ENCODE measurements at regions not wholly inside any gene's neighbourhood (a gene's known extent, or its start where the extent isn't known, plus 50 kb on each side); places are given as distances from the start of the nearest gene placed in this dataset.

GRCh38 chr16:54422569-54422978, 136.0 kb upstream of the IRX3 start:
- DNase-seq (ENCODE audit: low spot score) = no peak
- H3K4me1 ChIP-seq (ENCODE audit: control insufficient read depth in 1 of 2, low read depth in 2 of 2) = peaks cover 3 to 20% of the 10 kb centered on the region in 2 donors
- TF ChIP-seq CTCF (IDR thresholded peaks at IDR 0.05) = no peak

GRCh38 chr16:54422159-54422558, 135.6 kb upstream of the IRX3 start:
- DNase-seq (ENCODE audit: low spot score) = no peak
- H3K4me3 ChIP-seq = no peak overlapping the region
- no peak for ATAC-seq (ENCODE audit: insufficient number of reproducible peaks, low FRiP score, low read depth)
- no peaks in the 10 kb centered on the region for H3K36me3 ChIP-seq
- peaks cover 3 to 20% of the 10 kb centered on the region in 2 donors for H3K4me1 ChIP-seq (ENCODE audit: control insufficient read depth in 1 of 2, low read depth in 2 of 2)
- H3K9me3 ChIP-seq = no peaks in the 10 kb centered on the region
- no peak overlapping the region for H3K27ac ChIP-seq
- no peak for TF ChIP-seq CTCF (IDR thresholded peaks at IDR 0.05)
- H3K27me3 ChIP-seq (replicated peaks; ENCODE audit: insufficient read depth) = no peaks in the 10 kb centered on the region

More at GRCh38 chr16:54422569-54422978, 136.0 kb upstream of the IRX3 start:
- H3K4me3 ChIP-seq = no peak overlapping the region
- no peak overlapping the region for H3K27ac ChIP-seq
- H3K27me3 ChIP-seq (replicated peaks; ENCODE audit: insufficient read depth) = no peaks in the 10 kb centered on the region
- H3K36me3 ChIP-seq = no peaks in the 10 kb centered on the region
- no peak for ATAC-seq (ENCODE audit: insufficient number of reproducible peaks, low FRiP score, low read depth)
- no peaks in the 10 kb centered on the region for H3K9me3 ChIP-seq

- Histone ChIP-seq H3K27me3 (replicated peaks; ENCODE audit: insufficient read depth) (no peaks in the 10 kb centered on the region), H3K4me1 (ENCODE audit: control insufficient read depth in 1 of 2, low read depth in 2 of 2) (peaks cover 3 to 20% of the 10 kb centered on the region in 2 donors), H3K36me3 (no peaks in the 10 kb centered on the region), H3K27ac (no peak overlapping the region), H3K9me3 (no peaks in the 10 kb centered on the region), H3K4me3 (no peak overlapping the region)
- DNase-seq (ENCODE audit: low spot score) (no peak), ATAC-seq (ENCODE audit: insufficient number of reproducible peaks, low FRiP score, low read depth) (no peak)
- no peak for TF ChIP-seq CTCF (IDR thresholded peaks at IDR 0.05)
Measured at GRCh38 chr16:54421220-54421619, 134.6 kb upstream of the IRX3 start.

- H3K9me3 ChIP-seq = no peaks in the 10 kb centered on the region
- no peak overlapping the region for H3K27ac ChIP-seq
- DNase-seq (ENCODE audit: low spot score) = no peak
- no peaks in the 10 kb centered on the region for H3K36me3 ChIP-seq
- no peak for ATAC-seq (ENCODE audit: insufficient number of reproducible peaks, low FRiP score, low read depth)
- no peak for TF ChIP-seq CTCF (IDR thresholded peaks at IDR 0.05)
- no peaks in the 10 kb centered on the region for H3K27me3 ChIP-seq (replicated peaks; ENCODE audit: insufficient read depth)
- H3K4me1 ChIP-seq (ENCODE audit: control insufficient read depth in 1 of 2, low read depth in 2 of 2) = peaks cover 3 to 20% of the 10 kb centered on the region in 2 donors
- H3K4me3 ChIP-seq = no peak overlapping the region
Measured at GRCh38 chr16:54418903-54419302, 132.3 kb upstream of the IRX3 start.

GRCh38 chr16:54417384-54417783, 130.8 kb upstream of the IRX3 start:
- Histone ChIP-seq H3K4me1 (ENCODE audit: control insufficient read depth in 1 of 2, low read depth in 2 of 2) (peaks cover under 1 to 11% of the 10 kb centered on the region in 2 donors), H3K27me3 (replicated peaks; ENCODE audit: insufficient read depth) (no peaks in the 10 kb centered on the region), H3K36me3 (no peaks in the 10 kb centered on the region), H3K9me3 (no peaks in the 10 kb centered on the region), H3K4me3 (no peak overlapping the region), H3K27ac (no peak overlapping the region)
- no peak for ATAC-seq (ENCODE audit: insufficient number of reproducible peaks, low FRiP score, low read depth)
- no peak for DNase-seq (ENCODE audit: low spot score)
- TF ChIP-seq CTCF (IDR thresholded peaks at IDR 0.05) = no peak

All from thoracic aorta (tissue), 2 donors.